Gastrocnemius medialis (tissue), 4 donors: ENCODE measurements at regions not wholly inside any gene's neighbourhood (a gene's known extent, or its start where the extent isn't known, plus 50 kb on each side); places are given as distances from the start of the nearest gene placed in this dataset.

Source experiments
- ATAC-seq, 2 donors: fragments of 150-250 bp; one replicate each; pipeline ENCODE4 v1.9.1; 2016
- DNase-seq, 2 donors: peaks; one replicate each; pipeline ENCODE4 v3.0.0-alpha.2; 2019
- H3K27ac ChIP-seq, 4 donors: fragments of 200-600 bp; sonication (generic); 1 replicate in 1 of 4; 2 replicates in 3 of 4; pipeline ENCODE4 v1.5.1; 2016 to 2018; ENCODE audit warnings: mild to moderate bottlenecking in 2 of 4, moderate library complexity in 1 of 4
- H3K27me3 ChIP-seq, 3 donors: fragments of 200-600 bp; sonication (generic) in 2 of 3; 1 replicate in 1 of 3; 2 replicates in 2 of 3; pipeline versions ENCODE4 v1.5.1 to v1.6.0; 2016 to 2019; ENCODE audit warnings: mild to moderate bottlenecking in 1 of 3, moderate library complexity in 1 of 3
- H3K36me3 ChIP-seq, 2 donors: fragments of 200-600 bp; sonication (generic) in 1 of 2; one replicate each; pipeline ENCODE4 v1.5.1; 2017 to 2018
- H3K4me1 ChIP-seq, 2 donors: fragments of 200-600 bp; sonication (generic) in 1 of 2; one replicate each; pipeline ENCODE4 v1.5.1; 2016 to 2017; ENCODE audit warnings: mild to moderate bottlenecking in 2 of 2
- H3K4me3 ChIP-seq, 4 donors: fragments of 200-600 bp; sonication (generic) in 3 of 4; 1 replicate in 1 of 4; 2 replicates in 3 of 4; pipeline ENCODE4 v1.5.1; 2016 to 2019; ENCODE audit warnings: mild to moderate bottlenecking in 2 of 4
- H3K9me3 ChIP-seq, 3 donors: fragments of 200-600 bp; sonication (generic) in 2 of 3; 1 replicate in 1 of 3; 2 replicates in 2 of 3; pipeline ENCODE4 v1.5.1; 2016 to 2019
- POLR2A ChIP-seq, 2 donors: fragments of 450-650 bp; IDR thresholded peaks; one replicate each; pipeline ENCODE4 v1.6.1; 2017; ENCODE audit warnings: antibody characterized with exemption in 2 of 2, mild to moderate bottlenecking in 2 of 2, moderate library complexity in 2 of 2
- in situ Hi-C, 4 donors: fragments of 200-750 bp; cut with MboI; loops; one replicate each; pipeline versions ENCODE4 v1.15.0 to v1.8.0; 2017; ENCODE audit warnings: low sequenced_read_pairs in 4 of 4
- intact Hi-C: fragments of 100-400 bp; cut with DNase I; formaldehyde crosslinking; loops from one replicate; pipeline ENCODE4 v1.15.1; 2023; ENCODE audit warnings: low total_unique reads
- TF ChIP-seq, protein P1 (sequence below), 5 experiments: fragments of 450-650 bp in 3 of 5; fragments of 200-600 bp in 2 of 5; sonication (generic) in 2 of 5; IDR thresholded peaks in 4 of 5; conservative IDR thresholded peaks in 1 of 5; 1 replicate in 4 of 5; 2 replicates in 1 of 5; pipeline ENCODE4 v1.5.1; 2016 to 2019; ENCODE audit warnings: antibody characterized with exemption in 5 of 5, mild to moderate bottlenecking in 3 of 5, moderate library complexity in 3 of 5

DNA sequence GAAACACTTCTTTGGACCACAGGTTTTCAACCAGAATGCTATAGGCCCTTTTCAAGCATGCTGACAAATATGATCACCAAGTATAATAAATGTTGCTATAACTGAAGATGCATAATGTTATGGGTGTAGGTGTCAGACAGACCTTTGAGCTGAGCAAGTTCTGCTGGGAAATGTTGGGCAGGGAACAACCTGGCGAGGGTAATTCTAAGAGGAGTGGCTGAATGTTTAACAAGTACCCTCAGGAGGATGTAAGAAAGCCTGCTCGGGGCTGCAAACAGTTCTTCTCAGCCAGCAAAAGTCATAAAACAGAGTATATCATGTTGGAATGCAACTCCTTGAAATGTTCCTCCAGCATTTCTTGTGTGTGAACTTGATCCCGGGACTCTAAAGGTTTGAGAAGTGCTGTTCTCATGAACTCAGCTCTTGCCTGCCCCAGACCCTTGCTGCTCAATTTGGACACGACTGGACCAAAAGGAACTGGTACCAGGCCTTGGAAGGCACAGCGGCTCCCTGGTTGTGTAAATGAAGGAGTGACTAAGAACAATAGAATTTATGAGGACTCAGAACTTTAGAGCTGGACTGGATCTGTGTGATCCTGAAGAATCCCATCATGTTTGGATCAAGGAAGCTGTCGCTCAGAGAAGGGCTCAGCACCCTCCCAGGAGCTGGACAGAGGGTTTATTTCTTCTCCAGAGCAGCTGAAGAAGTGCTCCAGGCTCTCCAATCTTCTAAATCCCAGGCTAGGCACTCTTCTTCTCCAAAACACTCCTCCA is 143.2 kb upstream of the ANK3 start:
- peaks cover 5 to 7% of the 10 kb centered on the region in 2 donors for H3K4me1 ChIP-seq
- H3K4me3 ChIP-seq = no peak overlapping the region
- no peaks in the 10 kb centered on the region for H3K27me3 ChIP-seq
- TF ChIP-seq, protein P1, sequence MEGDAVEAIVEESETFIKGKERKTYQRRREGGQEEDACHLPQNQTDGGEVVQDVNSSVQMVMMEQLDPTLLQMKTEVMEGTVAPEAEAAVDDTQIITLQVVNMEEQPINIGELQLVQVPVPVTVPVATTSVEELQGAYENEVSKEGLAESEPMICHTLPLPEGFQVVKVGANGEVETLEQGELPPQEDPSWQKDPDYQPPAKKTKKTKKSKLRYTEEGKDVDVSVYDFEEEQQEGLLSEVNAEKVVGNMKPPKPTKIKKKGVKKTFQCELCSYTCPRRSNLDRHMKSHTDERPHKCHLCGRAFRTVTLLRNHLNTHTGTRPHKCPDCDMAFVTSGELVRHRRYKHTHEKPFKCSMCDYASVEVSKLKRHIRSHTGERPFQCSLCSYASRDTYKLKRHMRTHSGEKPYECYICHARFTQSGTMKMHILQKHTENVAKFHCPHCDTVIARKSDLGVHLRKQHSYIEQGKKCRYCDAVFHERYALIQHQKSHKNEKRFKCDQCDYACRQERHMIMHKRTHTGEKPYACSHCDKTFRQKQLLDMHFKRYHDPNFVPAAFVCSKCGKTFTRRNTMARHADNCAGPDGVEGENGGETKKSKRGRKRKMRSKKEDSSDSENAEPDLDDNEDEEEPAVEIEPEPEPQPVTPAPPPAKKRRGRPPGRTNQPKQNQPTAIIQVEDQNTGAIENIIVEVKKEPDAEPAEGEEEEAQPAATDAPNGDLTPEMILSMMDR (IDR thresholded peaks at IDR 0.05 in 4 of 5, conservative IDR thresholded peaks at IDR 0.05 in 1 of 5) = no peak
- no peak for TF ChIP-seq POLR2A (IDR thresholded peaks at IDR 0.05)
- no peaks in the 10 kb centered on the region for H3K9me3 ChIP-seq
- in situ Hi-C loops (no loop called here), intact Hi-C loops (no loop called here)
- no peak for DNase-seq
- ATAC-seq = no peak
- H3K27ac ChIP-seq = no peak overlapping the region
- no peaks in the 10 kb centered on the region for H3K36me3 ChIP-seq

DNA sequence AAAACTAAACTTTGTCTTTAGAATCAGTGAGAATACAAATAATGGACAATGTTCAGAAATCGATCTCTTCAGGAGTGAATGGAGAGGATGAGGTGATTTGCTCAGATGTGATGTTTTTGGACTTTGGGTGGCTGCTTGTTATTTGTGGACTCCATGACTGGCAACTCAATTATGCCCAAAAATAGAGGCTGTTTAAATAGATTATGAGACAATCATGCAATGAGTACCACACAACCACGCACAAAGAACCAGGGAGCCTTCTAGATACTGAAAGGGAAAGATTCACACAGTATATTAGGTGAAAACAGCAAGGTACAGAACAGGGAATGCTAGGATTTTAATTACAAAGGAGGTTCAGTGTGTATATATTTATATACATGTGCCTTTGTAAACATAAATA is 141.3 kb upstream of the ANK3 start:
- H3K27ac ChIP-seq = no peak overlapping the region
- TF ChIP-seq, protein P1 (IDR thresholded peaks at IDR 0.05 in 4 of 5, conservative IDR thresholded peaks at IDR 0.05 in 1 of 5) = no peak
- TF ChIP-seq POLR2A (IDR thresholded peaks at IDR 0.05) = no peak
- intact Hi-C loops = no loop called here
- no peaks in the 10 kb centered on the region for H3K36me3 ChIP-seq
- in situ Hi-C loops = no loop called here
- ATAC-seq (no peak), DNase-seq (no peak)
- no peaks in the 10 kb centered on the region for H3K27me3 ChIP-seq
- H3K9me3 ChIP-seq = no peaks in the 10 kb centered on the region
- peaks cover 5 to 7% of the 10 kb centered on the region in 2 donors for H3K4me1 ChIP-seq
- H3K4me3 ChIP-seq = no peak overlapping the region

DNA sequence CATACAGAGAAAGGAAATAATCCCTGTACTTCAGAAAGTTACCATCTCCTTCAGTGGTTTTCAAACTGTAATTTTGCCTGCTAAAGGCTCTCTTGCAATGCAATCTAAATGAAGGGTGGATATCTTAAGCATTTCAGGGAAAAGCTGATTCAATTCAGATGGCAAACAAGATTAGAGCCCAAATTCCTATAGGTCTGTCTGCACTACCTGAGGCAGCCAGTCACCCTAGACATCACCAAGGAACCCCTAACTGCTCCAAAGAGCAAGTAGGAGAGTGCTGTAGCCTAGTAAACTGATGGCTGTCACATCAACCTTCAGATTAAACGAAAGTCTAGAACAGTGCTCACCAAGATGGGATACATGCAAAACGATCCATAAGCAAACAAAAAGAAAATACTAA is 138.0 kb upstream of the ANK3 start:
- Histone ChIP-seq H3K4me1 (peaks cover 5 to 7% of the 10 kb centered on the region in 2 donors), H3K27ac (no peak overlapping the region), H3K27me3 (no peaks in the 10 kb centered on the region), H3K4me3 (no peak overlapping the region), H3K36me3 (no peaks in the 10 kb centered on the region), H3K9me3 (no peaks in the 10 kb centered on the region)
- intact Hi-C loops = no loop called here
- TF ChIP-seq, protein P1 (IDR thresholded peaks at IDR 0.05 in 4 of 5, conservative IDR thresholded peaks at IDR 0.05 in 1 of 5) = no peak
- no peak for TF ChIP-seq POLR2A (IDR thresholded peaks at IDR 0.05)
- in situ Hi-C loops = no loop called here
- DNase-seq (no peak), ATAC-seq (no peak)

DNA sequence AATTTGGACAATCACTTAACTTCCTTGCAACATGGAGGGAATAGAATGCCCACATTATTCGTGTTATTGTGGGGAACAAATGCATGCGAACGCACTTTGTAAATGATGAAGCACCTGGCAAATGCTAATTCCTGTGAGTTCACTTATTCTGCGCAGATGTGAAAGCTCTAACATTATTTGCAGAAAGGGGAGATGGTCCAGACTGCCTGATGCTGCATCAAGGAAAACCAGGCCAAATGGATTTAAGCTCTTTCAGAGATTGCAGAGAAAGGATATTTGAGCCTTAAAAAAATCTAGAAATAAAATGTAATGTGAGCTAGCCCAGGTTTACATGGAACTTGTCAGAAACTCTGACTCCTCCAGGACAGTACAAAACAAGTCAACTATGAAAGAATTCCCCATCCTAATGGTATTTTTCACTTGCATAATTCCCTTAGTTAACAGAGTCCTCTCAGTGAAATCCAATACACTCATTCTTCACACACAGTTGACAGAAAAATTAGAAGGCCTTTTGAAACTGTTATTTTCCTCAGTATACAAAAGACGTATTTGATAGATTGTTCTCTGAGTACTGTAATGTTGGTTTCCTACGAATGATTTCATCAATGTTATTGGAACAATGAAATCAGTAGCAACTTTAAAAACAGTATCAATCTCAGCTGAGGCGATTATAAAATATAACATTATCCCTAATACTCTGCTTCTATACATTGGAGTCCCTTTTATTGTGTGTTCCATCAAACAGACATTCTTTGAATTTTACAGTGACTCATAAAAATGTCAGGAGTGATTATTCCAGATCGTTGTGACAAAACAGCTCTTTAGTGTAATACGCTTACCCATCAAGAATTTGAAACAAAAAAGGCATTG is 136.3 kb upstream of the ANK3 start:
- H3K4me3 ChIP-seq = no peak overlapping the region
- intact Hi-C loops = no loop called here
- ATAC-seq (no peak), DNase-seq (no peak)
- no peaks in the 10 kb centered on the region for H3K36me3 ChIP-seq
- in situ Hi-C loops = no loop called here
- no peak overlapping the region for H3K27ac ChIP-seq
- H3K27me3 ChIP-seq = no peaks in the 10 kb centered on the region
- peaks cover 0 to 2% of the 10 kb centered on the region in 2 donors for H3K4me1 ChIP-seq
- no peaks in the 10 kb centered on the region for H3K9me3 ChIP-seq
- TF ChIP-seq, protein P1 (IDR thresholded peaks at IDR 0.05 in 4 of 5, conservative IDR thresholded peaks at IDR 0.05 in 1 of 5) = no peak
- no peak for TF ChIP-seq POLR2A (IDR thresholded peaks at IDR 0.05)
